Astrocyte (in vitro differentiated cells and primary cell): ENCODE measurements at regions not wholly inside any gene's neighbourhood (a gene's known extent, or its start where the extent isn't known, plus 50 kb on each side); places are given as distances from the start of the nearest gene placed in this dataset.

ENCODE experiments used
- DNase-seq: peaks from one replicate; pipeline ENCODE4 v3.0.0-alpha.2; 2010; ENCODE audit warnings: low read depth
- FAIRE-seq: peaks from 2 replicates; lab custom pipeline; 2011; peaks lifted over from hg19 to GRCh38; lab: Jason Lieb, UNC
- H2AFZ ChIP-seq: 2 replicates; pipeline ENCODE4 v1.6.0; 2012; ENCODE audit warnings: low read depth, low read length, inconsistent platforms
- H3K27ac ChIP-seq: 2 replicates; pipeline ENCODE4 v1.5.1; 2011; ENCODE audit warnings: low read depth, low read length, inconsistent platforms
- H3K27me3 ChIP-seq: 2 replicates; pipeline ENCODE4 v1.6.0; 2011; ENCODE audit warnings: low read length, inconsistent platforms; ENCODE audit not compliant: insufficient read depth
- H3K36me3 ChIP-seq: 2 replicates; pipeline ENCODE4 v1.5.1; 2011; ENCODE audit warnings: low read length, inconsistent platforms; ENCODE audit not compliant: insufficient read depth
- H3K4me1 ChIP-seq: 2 replicates; pipeline ENCODE4 v1.5.1; 2011; ENCODE audit warnings: low read length, inconsistent platforms; ENCODE audit not compliant: insufficient read depth
- H3K4me2 ChIP-seq: 2 replicates; pipeline ENCODE4 v1.6.0; 2012; ENCODE audit warnings: low read length, inconsistent platforms
- H3K4me3 ChIP-seq: 2 replicates; pipeline ENCODE4 v1.5.1; 2011; ENCODE audit warnings: low read depth, mild to moderate bottlenecking, low read length, inconsistent platforms; ENCODE audit not compliant: insufficient read depth
- H3K79me2 ChIP-seq: 2 replicates; pipeline ENCODE4 v1.6.0; 2012; ENCODE audit warnings: mild to moderate bottlenecking, low read length, inconsistent platforms; ENCODE audit not compliant: insufficient read depth
- H3K9ac ChIP-seq: 2 replicates; pipeline ENCODE4 v1.6.0; 2012; ENCODE audit warnings: mild to moderate bottlenecking, low read length, inconsistent platforms
- H3K9me3 ChIP-seq: 2 replicates; pipeline ENCODE4 v1.5.1; 2012; ENCODE audit warnings: low read depth, mild to moderate bottlenecking, low read length, inconsistent platforms; ENCODE audit not compliant: insufficient read depth
- H4K20me1 ChIP-seq: 2 replicates; pipeline ENCODE4 v1.6.0; 2012; ENCODE audit warnings: low read length, inconsistent platforms; ENCODE audit not compliant: insufficient read depth
- H3K27ac Mint-ChIP-seq: one replicate; pipeline ENCODE4 v1.8.0; 2021; ENCODE audit warnings: mild to moderate bottlenecking, mixed read lengths; ENCODE audit not compliant: unreplicated experiment
- H3K27me3 Mint-ChIP-seq: one replicate; pipeline ENCODE4 v1.8.0; 2021; ENCODE audit warnings: low read depth, mixed read lengths; ENCODE audit not compliant: unreplicated experiment
- H3K36me3 Mint-ChIP-seq: one replicate; pipeline ENCODE4 v1.8.0; 2021; ENCODE audit warnings: low read depth, mixed read lengths; ENCODE audit not compliant: unreplicated experiment
- H3K4me1 Mint-ChIP-seq: one replicate; pipeline ENCODE4 v1.8.0; 2021; ENCODE audit warnings: low read depth, mixed read lengths; ENCODE audit not compliant: unreplicated experiment
- H3K4me3 Mint-ChIP-seq: one replicate; pipeline ENCODE4 v1.8.0; 2021; ENCODE audit warnings: mild to moderate bottlenecking, moderate library complexity, mixed read lengths; ENCODE audit not compliant: unreplicated experiment
- H3K9me3 Mint-ChIP-seq: one replicate; pipeline ENCODE4 v1.8.0; 2021; ENCODE audit warnings: mild to moderate bottlenecking, mixed read lengths; ENCODE audit not compliant: unreplicated experiment
- CTCF ChIP-seq: IDR thresholded peaks from 2 replicates; pipeline ENCODE4 v1.5.1; 2011; ENCODE audit warnings: low read depth, mild to moderate bottlenecking, inconsistent platforms, low read length, moderate library complexity; ENCODE audit not compliant: insufficient read depth
- EZH2 ChIP-seq: IDR thresholded peaks from 2 replicates; pipeline ENCODE4 v1.6.1; 2012; ENCODE audit warnings: mild to moderate bottlenecking, low read length, inconsistent platforms; ENCODE audit not compliant: insufficient read depth

- DNase-seq (no peak), FAIRE-seq (no peak)
- Histone ChIP-seq H3K27me3 (no peaks in the 10 kb centered on the region), H3K4me1 (peaks cover 36% of the 10 kb centered on the region), H3K9me3 (no peaks in the 10 kb centered on the region), H4K20me1 (no peaks in the 10 kb centered on the region), H3K79me2 (no peaks in the 10 kb centered on the region), H3K36me3 (no peaks in the 10 kb centered on the region), H3K27ac (peak overlapping the region; percentile 65), H3K9ac (peak overlapping the region; percentile 46), H2AFZ (no peak overlapping the region), H3K4me3 (no peak overlapping the region), H3K4me2 (peak overlapping the region; percentile 77)
- no peak overlapping the region for H3K27ac Mint-ChIP-seq
- H3K27me3 Mint-ChIP-seq = no peaks in the 10 kb centered on the region
- H3K4me3 Mint-ChIP-seq = no peak overlapping the region
- no peak for TF ChIP-seq EZH2
- no peak for TF ChIP-seq CTCF
- no peaks in the 10 kb centered on the region for H3K36me3 Mint-ChIP-seq
- H3K9me3 Mint-ChIP-seq = peaks cover 6% of the 10 kb centered on the region
- peaks cover 30% of the 10 kb centered on the region for H3K4me1 Mint-ChIP-seq
These were observed 114.9 kb upstream of the SLC45A1 start for GRCh38 chr1:8203056-8203455.

GRCh38 chr1:8202182-8202905 lies 115.6 kb upstream of the SLC45A1 start:
- peak overlapping the region; percentile 24 for H3K4me3 ChIP-seq
- H3K36me3 ChIP-seq = no peaks in the 10 kb centered on the region
- peak overlapping the region; percentile 65 for H3K27ac ChIP-seq
- H3K27me3 ChIP-seq = no peaks in the 10 kb centered on the region
- peaks cover 6% of the 10 kb centered on the region for H3K9me3 Mint-ChIP-seq
- peak; percentile 94 for DNase-seq
- H3K9ac ChIP-seq = peak overlapping the region; percentile 46
- H2AFZ ChIP-seq = peak overlapping the region; percentile 14
- H3K4me1 ChIP-seq = peaks cover 43% of the 10 kb centered on the region
- no peaks in the 10 kb centered on the region for H3K27me3 Mint-ChIP-seq
- H3K9me3 ChIP-seq = no peaks in the 10 kb centered on the region
- peak; percentile 13 for FAIRE-seq
- TF ChIP-seq EZH2 (no peak), CTCF (no peak)
- H4K20me1 ChIP-seq = no peaks in the 10 kb centered on the region
- peak overlapping the region; percentile 77 for H3K4me2 ChIP-seq
- no peaks in the 10 kb centered on the region for H3K79me2 ChIP-seq
- peak overlapping the region; percentile 70 for H3K27ac Mint-ChIP-seq
- H3K4me3 Mint-ChIP-seq = no peak overlapping the region
- no peaks in the 10 kb centered on the region for H3K36me3 Mint-ChIP-seq
- peaks cover 36% of the 10 kb centered on the region for H3K4me1 Mint-ChIP-seq

GRCh38 chr1:8201331-8201861 lies 116.5 kb upstream of the SLC45A1 start:
- H3K36me3 Mint-ChIP-seq = no peaks in the 10 kb centered on the region
- no peaks in the 10 kb centered on the region for H3K79me2 ChIP-seq
- H3K4me2 ChIP-seq = peak overlapping the region; percentile 77
- peak overlapping the region; percentile 65 for H3K27ac ChIP-seq
- peak; percentile 49 for DNase-seq
- peaks cover 36% of the 10 kb centered on the region for H3K4me1 Mint-ChIP-seq
- peaks cover 6% of the 10 kb centered on the region for H3K9me3 Mint-ChIP-seq
- no peaks in the 10 kb centered on the region for H3K36me3 ChIP-seq
- no peak for TF ChIP-seq EZH2
- TF ChIP-seq CTCF = no peak
- H3K9ac ChIP-seq = peak overlapping the region; percentile 46
- peaks cover 44% of the 10 kb centered on the region for H3K4me1 ChIP-seq
- no peak overlapping the region for H2AFZ ChIP-seq
- no peaks in the 10 kb centered on the region for H3K9me3 ChIP-seq
- no peaks in the 10 kb centered on the region for H3K27me3 ChIP-seq
- peak overlapping the region; percentile 77 for H3K27ac Mint-ChIP-seq
- H3K4me3 ChIP-seq = no peak overlapping the region
- no peak overlapping the region for H3K4me3 Mint-ChIP-seq
- H3K27me3 Mint-ChIP-seq = no peaks in the 10 kb centered on the region
- no peaks in the 10 kb centered on the region for H4K20me1 ChIP-seq
- FAIRE-seq = no peak
